HG03520 (cell line): ENCODE measurements at regions not wholly inside any gene's neighbourhood (a gene's known extent, or its start where the extent isn't known, plus 50 kb on each side); places are given as distances from the start of the nearest gene placed in this dataset.
A peak's percentile ranks its signal among the peaks of the same experiment; 100 is the strongest.
"Not testable (repeated sequence)": the region's sequence is repeated elsewhere in the genome, so short reads cannot be mapped to it uniquely, and the experiment has no call there.

Experiments
- ATAC-seq: cut with Tn5 transposase; IDR thresholded peaks from one replicate; pipeline ENCODE4 v1.9.1; 2021; ENCODE audit warnings: mild to moderate bottlenecking, moderate library complexity; ENCODE audit not compliant: unreplicated experiment

DNA sequence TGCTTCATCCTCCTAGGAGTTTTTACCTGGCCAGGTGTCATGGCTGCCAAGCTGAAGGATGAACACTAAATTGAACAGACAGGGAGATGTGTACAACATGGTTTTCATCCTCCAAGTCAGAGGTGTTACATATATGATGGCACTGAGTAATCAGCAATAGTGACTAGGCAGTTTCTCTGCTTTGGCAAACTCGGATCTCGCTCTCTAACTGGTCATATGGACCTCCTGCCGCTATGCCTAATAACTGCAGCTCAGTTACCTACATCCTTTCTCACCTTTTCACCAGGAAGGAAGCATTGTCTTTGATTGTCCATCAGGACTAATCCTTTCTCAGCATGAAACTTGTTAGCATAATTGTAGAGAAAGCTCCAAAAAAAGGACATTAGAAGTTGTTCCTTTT is 175.9 kb upstream of the PLSCR5 start:
- ATAC-seq = no peak

DNA sequence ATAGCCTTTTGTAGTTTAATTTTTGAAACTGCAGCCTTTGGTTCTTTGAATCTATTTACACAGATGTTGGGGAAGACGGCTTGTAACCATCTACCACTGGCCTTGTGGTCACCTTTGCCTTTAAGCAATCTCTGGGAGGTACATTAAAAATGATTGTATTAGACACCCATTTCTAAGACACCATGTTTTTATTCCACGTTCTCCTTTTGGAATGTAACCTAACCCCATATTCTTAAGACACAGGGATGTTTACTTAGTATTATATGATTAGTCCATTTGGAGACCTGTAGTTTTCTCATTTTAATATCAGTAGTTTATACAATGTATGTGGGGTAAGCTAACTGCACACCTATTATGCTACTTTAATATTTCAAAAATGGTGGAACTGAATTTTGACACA is 175.1 kb upstream of the PLSCR5 start:
- ATAC-seq = no peak

DNA sequence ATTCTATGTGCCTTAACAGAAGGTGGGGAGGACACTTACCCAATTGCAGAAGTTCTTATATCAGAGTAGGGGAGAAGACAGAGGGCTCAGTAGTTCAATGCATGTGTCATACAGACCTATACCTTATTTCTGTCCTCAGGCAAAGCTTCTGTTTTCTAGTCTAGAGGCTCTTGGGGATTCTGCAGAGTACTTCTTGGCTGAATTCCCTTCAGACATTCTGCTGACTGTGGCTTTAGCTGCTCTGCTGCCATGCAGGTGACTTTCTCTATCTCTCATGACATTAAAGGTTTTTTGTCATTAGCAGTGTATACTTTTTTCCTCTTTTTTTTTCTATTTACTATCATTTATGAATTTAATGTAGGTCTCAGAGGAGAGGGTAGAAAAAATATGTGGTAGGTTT is 172.8 kb upstream of the PLSCR5 start:
- ATAC-seq = no peak

DNA sequence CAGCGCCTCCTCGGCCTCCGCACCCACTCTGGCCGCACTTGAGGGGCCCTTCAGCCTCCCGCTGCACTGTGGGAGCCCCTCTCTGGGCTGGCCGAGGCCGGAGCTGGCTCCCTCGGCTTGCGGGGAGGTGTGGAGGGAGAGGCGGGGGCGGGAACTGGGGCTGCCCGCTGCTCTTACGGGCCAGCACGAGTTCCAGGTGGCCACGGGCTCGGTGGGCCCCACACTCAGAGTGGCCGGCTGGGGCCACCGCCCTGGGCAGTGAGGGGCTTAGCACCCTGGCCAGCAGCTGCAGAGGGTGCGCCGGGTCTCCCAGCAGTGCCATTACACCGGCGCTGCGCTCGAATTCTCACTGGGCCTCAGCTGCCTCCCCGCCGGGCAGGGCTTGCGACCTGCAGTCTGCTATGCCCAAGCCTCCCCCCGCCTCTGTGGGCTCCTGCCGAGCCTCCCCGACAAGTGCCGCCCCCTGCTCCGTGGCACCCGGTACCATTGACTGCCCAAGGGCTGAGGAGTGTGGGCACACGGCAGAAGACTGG is 167.1 kb upstream of the PLSCR5 start:
- no peak for ATAC-seq

DNA sequence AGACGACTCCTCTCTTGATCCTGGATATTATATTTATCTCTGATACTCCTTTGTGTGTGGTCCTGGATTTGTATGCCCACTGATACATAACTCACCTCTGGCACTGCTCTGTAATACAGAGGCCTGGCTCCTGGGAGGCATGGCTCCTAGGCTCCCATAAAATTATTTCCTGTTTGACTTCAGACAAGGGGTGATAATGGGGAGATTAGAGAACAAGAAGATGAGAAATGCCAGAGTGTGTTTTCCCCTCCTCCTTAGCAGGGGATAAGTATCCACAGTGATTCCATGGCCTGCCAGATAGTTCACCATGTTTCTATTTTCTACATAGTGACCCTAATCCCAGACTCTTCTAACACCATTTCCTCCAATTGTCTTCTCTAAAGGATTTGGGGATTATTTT is 165.7 kb upstream of the PLSCR5 start:
- ATAC-seq = no peak

DNA sequence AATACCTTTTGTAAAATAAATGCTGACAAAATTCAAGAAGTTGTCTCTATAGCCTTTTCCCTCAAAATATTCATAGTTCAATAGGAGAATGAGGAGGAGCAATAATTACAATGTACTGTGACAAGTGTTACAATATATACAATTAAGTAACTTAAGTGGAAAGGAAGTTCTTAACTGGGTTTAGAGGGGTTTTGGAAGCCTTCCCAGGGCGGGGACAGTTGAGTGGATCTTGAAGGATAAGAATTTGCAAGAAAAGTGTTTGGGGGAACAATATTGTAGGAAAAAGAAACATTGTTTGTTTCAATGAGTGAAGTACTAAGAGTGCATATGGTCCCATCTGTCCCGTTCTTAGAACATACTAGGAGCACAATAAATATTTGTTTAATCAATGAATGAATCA is 165.2 kb upstream of the PLSCR5 start:
- ATAC-seq = no peak

DNA sequence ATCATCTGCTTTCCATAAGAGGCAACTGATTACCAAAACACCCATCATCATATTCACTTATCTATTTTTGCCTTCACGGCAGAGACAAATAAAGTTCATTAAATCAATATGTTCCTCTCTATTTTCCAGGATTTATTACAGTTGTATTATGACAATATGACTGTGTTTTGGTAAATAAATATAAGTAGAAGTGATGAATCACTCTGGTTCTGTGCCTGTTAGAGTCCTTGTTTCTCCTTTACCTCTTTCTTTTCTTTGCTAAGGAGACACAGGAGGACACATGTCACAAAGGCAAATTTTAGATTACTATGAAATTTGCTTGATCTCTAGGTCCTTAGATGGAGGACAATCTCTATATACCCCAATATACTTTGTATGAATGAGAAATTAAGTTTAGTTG is 152.6 kb upstream of the PLSCR5 start:
- ATAC-seq = no peak

DNA sequence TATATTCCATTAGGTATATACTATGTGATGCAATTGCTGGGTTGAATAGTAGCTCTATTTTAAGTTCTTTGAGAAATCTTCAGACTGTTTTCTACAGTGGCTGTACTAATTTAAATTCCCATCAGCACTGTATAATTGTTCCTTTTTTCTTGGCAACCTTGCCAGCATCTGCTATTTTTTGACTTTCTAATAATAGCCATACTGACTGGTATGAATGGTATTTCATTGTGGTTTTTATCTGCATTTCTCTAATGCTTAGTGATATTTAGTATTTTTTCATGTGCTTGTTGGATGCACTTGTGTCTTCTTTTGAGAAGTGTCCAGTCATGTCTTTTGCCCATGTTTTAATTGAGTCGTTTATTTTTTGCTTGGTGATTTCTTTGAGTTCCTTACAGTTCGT is 145.1 kb upstream of the PLSCR5 start:
- ATAC-seq = no peak

DNA sequence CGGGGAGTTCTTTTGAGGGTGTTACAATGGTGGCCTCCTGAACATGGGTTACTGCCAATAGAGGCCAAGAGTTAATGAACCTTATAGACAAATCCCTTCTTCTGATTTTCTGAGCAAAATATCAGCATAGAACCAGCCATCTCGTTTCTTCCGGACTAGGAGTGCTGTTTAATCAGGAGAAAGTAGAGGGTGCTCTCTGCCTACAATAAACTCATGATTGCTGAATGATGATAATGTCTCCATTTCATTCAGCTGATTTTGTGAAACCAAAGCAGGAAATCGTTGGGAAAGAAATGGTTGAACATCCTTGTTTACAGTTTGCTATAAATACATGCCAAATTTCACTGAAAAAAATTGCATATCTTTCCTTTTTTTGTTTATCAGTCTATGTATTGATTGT is 142.8 kb upstream of the PLSCR5 start:
- ATAC-seq = no peak

DNA sequence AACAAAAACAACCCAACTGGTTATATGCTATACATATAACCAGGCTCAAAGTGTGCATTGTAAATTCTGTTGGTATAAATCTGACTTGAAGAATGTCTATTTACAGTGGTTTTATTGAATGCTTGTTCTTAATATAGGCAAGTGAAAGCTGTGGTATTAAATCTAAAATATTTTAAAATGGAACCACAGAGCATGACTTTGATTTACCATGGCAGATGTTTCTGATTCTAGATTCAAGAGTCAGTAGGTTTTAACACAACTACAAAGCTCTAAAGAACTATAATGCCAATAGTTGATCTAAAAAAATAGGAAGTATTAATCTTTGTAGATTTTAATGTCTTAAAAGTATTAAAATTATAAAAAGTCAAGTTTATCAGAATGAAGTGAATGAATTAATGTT is 141.9 kb upstream of the PLSCR5 start:
- no peak for ATAC-seq

DNA sequence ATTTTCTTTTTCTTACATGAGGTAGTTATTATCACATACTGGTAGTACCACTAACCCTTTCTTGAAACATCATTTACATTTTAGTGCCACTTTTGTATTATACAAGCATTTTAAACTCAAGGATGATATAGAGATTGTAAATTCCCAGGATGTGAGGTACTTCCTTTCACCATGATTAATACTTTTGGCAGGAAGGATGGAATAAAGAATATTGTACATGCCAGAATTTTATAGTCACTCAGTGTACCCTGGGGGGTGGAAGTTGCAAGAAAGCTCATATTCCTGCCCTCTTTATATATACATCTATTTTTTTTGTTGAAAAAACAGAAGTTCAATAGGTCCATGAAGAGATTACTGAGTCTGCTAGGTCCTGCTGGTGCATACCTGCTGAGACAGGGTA is 141.0 kb upstream of the PLSCR5 start:
- no peak for ATAC-seq

DNA sequence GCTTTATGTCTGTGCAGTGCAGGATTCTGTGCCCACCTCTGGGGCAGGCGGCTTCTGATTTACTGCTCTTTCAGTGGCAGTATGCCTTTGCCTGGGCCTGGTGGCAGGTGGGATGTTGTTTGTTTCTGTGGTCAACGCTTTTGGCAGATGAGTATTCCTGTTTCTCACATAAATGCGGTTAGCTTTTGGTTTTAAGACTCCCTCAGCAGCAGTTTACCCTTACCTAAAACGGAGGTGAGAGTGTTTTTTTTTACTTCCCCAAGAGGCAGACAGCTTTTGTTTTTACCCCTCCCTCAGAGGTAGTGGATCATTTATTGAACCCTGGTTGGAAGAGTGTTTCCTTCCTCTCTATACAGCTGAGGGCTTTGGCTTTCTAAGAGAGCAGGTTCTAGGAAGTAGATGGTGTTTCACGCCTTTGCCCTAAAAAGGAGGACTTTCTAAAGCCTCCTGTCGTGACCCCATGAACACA is 134.1 kb upstream of the PLSCR5 start:
- no peak for ATAC-seq

DNA sequence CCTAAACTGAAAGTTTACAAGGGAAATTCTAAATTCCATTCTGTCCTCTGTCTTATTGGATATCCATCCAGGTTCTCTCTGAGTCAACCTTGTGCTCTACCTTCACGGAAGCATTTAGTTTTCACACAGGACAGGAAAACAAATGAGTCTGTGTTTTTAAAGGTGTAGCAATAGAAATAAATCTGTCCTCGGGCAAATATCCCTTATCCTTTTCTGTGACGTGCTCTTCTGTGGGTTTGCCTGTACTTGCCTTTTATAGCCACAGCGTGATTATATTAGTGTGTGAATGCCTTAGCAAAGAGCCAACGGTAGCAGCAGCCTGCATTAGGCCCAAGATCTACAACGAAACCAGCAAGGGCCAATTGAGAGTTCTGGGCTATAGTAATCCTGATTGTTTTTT is 127.2 kb upstream of the PLSCR5 start:
- ATAC-seq = no peak

DNA sequence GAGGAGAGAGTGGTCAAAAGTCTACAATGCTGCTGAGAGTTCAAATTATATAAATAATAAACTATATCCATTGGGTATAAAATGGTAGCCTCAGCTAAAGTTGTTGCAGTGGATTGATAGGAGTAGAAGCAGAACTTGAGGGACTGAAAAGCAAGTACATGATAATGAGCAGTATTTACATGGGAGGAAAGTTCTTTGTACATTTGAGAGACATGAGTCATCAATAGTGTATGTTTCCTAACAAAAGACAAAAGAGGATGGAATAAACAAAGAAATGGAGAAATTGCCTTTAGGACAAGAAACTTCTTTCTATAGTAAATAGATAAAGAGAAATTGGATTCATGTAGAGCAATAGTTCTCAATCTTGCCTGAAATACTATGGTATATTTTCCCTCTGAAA is 110.0 kb upstream of the PLSCR5 start:
- no peak for ATAC-seq

DNA sequence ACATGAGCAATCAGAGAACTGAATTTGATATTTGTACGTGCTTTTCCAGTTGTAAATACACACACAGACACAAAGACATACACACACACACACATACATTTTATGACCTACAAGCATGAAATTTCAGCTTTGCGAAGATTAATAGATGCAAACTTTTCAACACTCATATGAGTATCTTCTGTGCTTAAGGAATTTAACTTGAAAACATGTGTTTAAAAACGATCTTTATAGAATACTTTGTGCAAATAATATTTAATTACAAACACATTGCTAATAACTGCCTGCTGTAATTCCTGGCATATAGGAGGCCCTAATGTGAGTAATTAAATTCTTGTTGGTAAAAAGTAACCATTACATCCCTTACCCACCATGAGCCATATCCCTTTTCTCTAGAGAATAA is 107.7 kb upstream of the PLSCR5 start:
- no peak for ATAC-seq

DNA sequence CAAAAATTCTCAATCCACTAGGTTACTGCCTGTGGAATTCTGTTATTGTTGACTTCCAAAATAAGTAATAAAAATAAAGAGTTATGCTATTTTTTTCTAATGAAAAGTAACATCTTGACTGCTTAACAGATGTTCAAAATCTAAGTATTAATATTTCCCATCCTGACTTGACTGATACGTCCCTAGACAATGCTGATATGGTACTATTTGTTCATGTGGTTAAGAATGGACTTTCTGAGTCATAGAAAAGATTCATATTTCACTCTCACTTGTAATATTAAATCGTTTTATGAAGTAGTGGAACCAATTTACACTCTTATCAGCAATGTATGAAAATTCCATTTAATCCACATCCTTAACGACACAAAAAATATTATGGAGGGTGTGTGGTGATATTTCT is 104.8 kb upstream of the PLSCR5 start:
- no peak for ATAC-seq

DNA sequence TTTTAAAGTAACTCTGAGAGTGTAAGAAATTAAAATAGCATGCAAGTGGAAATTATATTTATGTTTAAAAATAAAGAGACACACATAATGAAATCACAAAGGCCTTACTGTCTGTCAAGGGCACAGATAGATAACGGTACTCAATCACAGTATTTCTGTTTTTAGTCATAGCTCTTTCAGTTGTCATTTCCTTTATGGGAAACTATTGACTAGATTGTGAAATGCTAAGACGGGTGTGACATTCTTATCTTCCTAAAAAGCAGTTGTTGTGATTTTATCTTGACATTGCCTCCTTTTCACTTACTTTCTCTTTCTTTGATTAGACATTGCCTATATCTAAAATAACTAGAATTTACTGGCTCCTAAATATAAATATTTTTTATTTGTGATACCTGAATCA is 100.1 kb upstream of the PLSCR5 start:
- ATAC-seq = peak; percentile 81

DNA sequence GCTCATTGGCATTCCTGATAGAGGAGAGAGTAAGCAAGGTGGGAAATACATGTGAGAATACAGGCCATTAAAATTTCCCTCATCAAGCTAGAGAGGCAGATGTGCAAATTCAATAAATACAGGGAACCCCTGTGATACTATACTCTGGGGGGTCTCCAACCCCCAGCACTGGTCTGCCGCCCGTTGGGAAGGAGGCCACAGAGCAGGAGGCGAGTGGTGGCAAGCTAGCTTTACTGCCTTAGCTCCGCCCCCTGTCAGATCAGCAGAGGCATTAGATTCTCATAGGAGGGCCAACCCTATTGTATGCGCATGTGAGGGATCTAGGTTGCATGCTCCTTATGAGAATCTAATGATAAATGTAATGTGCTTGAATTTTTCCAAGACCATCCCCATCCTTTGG is 97.1 kb upstream of the PLSCR5 start:
- ATAC-seq = no peak

DNA sequence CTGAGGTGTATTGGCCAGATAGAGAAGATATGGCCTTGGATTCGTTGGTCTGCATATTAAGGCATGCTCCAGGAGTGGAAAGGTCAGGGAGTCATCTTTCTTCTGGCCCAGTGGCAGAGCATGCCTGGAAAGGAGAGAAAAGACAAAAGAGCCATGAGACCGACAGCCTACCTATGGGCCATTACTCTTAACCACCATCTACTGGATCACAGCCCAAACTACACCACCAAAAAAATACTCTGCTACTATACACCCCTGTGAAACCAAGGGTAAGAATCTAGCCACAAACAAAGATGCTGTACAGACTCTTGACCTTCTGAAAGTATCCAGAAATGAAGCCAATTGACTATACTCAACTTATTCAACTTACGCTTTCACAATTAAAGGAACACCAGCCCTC is 96.1 kb upstream of the PLSCR5 start:
- no peak for ATAC-seq

DNA sequence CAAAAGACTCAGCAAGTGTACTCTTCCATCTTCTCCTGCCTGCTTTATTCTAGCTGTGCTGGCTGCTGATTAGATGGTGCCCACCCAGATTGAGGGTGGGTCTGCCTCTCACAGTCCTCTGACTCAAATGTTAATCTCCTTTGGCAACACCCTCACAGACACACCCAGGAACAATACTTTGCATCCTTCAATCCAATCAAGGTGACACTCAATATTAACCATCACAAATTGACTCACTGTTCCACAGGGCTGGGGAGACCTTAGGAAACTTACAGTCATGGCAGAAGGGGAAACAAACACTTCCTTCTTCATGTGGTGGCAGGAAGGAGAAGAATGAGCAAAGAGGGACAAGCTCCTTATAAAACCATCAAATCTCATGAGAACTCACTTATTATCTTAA is 94.9 kb upstream of the PLSCR5 start:
- not testable (repeated sequence) for ATAC-seq

DNA sequence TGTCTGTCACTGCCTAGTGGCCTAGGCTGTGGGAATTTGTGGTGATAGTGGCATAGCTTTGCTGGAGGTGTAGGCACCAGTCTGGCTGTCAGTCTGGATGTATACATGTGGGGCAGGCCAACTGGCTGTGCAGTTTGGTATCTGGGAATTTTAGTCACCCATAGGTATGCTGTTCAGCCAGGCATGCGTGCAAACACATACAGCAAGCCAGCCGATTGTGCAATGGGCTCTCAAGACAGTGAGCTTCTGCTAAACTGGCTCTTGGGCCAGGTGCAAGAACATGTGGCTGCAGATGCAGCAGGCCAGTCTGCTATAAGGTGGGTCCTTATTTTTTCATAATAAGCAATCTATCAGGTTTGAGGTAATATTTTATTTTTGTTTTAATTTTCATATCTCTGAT is 87.1 kb upstream of the PLSCR5 start:
- ATAC-seq = no peak

DNA sequence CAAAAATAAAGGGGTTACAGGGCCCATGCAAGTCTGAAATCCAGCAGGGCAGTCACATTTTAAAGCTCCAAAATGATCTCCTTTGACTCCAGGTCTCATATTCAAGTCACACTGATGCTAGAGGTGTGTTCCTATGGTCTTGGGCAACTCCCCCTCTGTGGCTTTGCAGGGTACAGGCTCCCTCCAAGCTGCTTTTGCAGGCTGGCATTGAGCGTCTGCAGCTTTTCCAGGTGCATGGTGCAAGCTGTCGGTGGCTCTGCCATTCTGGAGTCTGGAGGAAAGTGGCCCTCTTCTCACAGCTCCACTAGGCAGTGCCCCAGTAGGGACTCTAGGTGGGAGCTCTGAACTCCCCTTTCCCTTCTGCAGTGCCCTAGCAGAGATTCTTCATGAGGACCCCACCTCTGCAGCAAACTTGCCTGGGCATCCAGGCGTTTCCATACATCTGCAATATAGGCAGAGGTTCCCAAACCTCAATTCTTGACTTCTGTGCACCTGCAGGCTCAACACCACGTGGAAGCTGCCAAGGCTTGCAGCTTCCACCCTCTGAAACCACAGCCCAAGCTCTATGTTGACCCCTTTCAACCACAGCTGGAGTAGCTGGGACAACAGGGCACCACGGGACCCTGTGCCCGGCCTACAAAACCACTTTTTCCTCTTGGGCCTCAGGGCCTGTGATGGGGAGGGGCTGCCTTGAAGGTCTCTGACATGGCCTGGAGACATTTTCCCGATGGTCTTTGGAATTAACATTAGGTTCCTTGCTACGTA is 80.1 kb upstream of the PLSCR5 start:
- no peak for ATAC-seq

DNA sequence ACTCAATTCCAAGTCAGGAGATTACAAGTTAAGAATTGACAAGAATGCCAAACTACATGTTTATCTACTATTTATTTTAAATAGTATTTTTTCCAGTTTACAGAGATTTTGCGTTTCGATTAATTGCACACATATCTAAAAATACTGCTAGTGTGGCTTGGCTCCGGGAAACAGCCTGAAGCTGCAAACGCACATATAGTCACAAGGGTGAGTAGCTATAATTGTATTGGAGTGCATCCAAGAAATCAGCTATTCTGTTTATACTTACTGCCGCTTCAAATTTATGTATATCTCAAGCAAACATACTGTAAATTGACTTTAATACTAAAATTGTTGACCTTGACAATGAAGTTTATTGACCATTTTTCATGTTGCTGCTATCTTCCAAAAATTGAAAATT is 77.0 kb upstream of the PLSCR5 start:
- ATAC-seq = no peak
